Panc1 (cell line): ENCODE measurements at regions not wholly inside any gene's neighbourhood (a gene's known extent, or its start where the extent isn't known, plus 50 kb on each side); places are given as distances from the start of the nearest gene placed in this dataset.
"Not testable (repeated sequence)": the region's sequence is repeated elsewhere in the genome, so short reads cannot be mapped to it uniquely, and the experiment has no call there.

Source experiments
- ATAC-seq: fragments of 200-7000 bp; cut with Tn5 transposase; 2 replicates; pipeline ENCODE4 v1.9.1; 2020; ENCODE audit warnings: mild to moderate bottlenecking, moderate library complexity
- BruUV-seq: library from RNA; stranded (reverse); fragments of 400-500 nt; replicated peaks from 2 replicates; lab custom pipeline; 2021; lab: Mats Ljungman, UMichigan
- CTCF ChIA-PET: fragments of 300-600 bp; sonication (Branson Sonifier 250); formaldehyde crosslinking; loops from one replicate; lab custom pipeline; 2022; ENCODE audit warnings: antibody characterized with exemption; lab: Charles Lee
- POLR2A ChIA-PET: fragments of 300-600 bp; sonication (Branson Sonifier 250); formaldehyde crosslinking; loops from one replicate; lab custom pipeline; 2022; ENCODE audit warnings: antibody characterized with exemption; lab: Charles Lee
- DNase-seq: peaks from one replicate; pipeline ENCODE4 v3.0.0-alpha.2; 2010; ENCODE audit warnings: low read depth, low spot score
- H3K27ac ChIP-seq: 2 replicates; pipeline ENCODE4 v1.5.1; 2011; ENCODE audit warnings: mild to moderate bottlenecking, low read length, inconsistent platforms
- H3K27me3 ChIP-seq: fragments of 200-500 bp; sonication (Bioruptor generic); 2 replicates; pipeline ENCODE4 v1.6.0; 2014; ENCODE audit warnings: low read length, inconsistent platforms; ENCODE audit not compliant: control insufficient read depth, insufficient read depth
- H3K36me3 ChIP-seq: fragments of 200-500 bp; sonication (Bioruptor generic); 2 replicates; pipeline ENCODE4 v1.5.1; 2014; ENCODE audit warnings: inconsistent platforms, mild to moderate bottlenecking, low read length, moderate library complexity; ENCODE audit not compliant: control insufficient read depth, insufficient read depth
- H3K4me1 ChIP-seq: 2 replicates; pipeline ENCODE4 v1.5.1; 2011; ENCODE audit warnings: inconsistent platforms, mild to moderate bottlenecking, low read length, moderate library complexity; ENCODE audit not compliant: control insufficient read depth, insufficient read depth
- H3K4me3 ChIP-seq, 2 experiments: 2 replicates each; pipeline ENCODE4 v1.5.1; 2011 to 2012; ENCODE audit warnings: low read depth in 2 of 2, low read length in 2 of 2, mild to moderate bottlenecking in 2 of 2, inconsistent platforms in 1 of 2, moderate library complexity in 1 of 2
- H3K9me3 ChIP-seq: fragments of 200-500 bp; sonication (Bioruptor generic); 2 replicates; pipeline ENCODE4 v1.5.1; 2014; ENCODE audit warnings: low read depth, mild to moderate bottlenecking, inconsistent platforms, low read length, moderate library complexity; ENCODE audit not compliant: control insufficient read depth, insufficient read depth
- POLR2AphosphoS5 ChIP-seq: IDR thresholded peaks from 2 replicates; pipeline ENCODE4 v1.6.1; 2012; ENCODE audit warnings: mild to moderate bottlenecking, low read depth, low read length, moderate library complexity
- REST ChIP-seq, 2 experiments: IDR thresholded peaks; 2 replicates each; pipeline ENCODE4 v1.6.1; 2011 to 2012; ENCODE audit warnings: low read depth in 2 of 2, control low read depth in 1 of 2, low read length in 1 of 2, mild to moderate bottlenecking in 1 of 2, moderate library complexity in 1 of 2; ENCODE audit not compliant: insufficient read depth in 1 of 2
- SIN3A ChIP-seq: IDR thresholded peaks from 2 replicates; pipeline ENCODE4 v1.6.1; 2012; ENCODE audit warnings: low read depth, mild to moderate bottlenecking, low read length, moderate library complexity, borderline replicate concordance; ENCODE audit not compliant: insufficient read depth
- TCF7L2 ChIP-seq: IDR thresholded peaks from 2 replicates; pipeline ENCODE4 v1.6.1; 2011; ENCODE audit warnings: mild to moderate bottlenecking, low read depth, low read length, inconsistent platforms
- in situ Hi-C: cut with HindIII; loops from 2 replicates; pipeline ENCODE4 v1.10.0; 2016; ENCODE audit warnings: low sequenced_read_pairs, low pct_unique_long_range_greater_than_20kb
- intact Hi-C: fragments of 100-400 bp; cut with micrococcal nuclease; formaldehyde crosslinking; loops from one replicate; pipeline ENCODE4 v1.10.0; 2022; ENCODE audit not compliant: unreplicated experiment
- TF ChIP-seq, protein P1 (sequence below): fragments of 450-650 bp; IDR thresholded peaks from 2 replicates; pipeline ENCODE4 v1.5.1; 2017; ENCODE audit warnings: mild to moderate bottlenecking

DNA sequence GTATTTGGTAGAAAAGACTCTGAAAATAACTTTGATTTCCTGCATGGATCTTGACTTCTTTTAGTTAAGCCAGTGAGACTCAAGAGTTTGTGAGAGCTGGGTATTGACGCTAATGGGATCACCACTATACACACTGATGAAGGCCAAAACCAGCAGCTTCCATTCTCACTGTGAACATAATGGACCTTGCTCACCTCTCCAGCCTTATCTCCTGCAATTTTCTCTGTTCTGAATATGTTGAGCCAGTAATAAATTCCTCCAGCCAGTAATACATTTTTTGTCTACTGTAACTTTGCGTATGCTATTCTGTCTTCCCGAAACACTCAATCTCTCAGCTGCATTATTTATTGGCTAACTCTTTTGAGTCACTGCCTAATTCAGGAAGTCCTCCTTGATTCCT lies 111.6 kb upstream of the PPP2R5A start:
- ChIA-PET CTCF (no interaction called here), POLR2A (no interaction called here)
- DNase-seq (no peak), ATAC-seq (no peak)
- Histone ChIP-seq H3K9me3 (no peaks in the 10 kb centered on the region), H3K4me3 (no peak overlapping the region), H3K27ac (no peak overlapping the region), H3K36me3 (no peaks in the 10 kb centered on the region), H3K4me1 (no peaks in the 10 kb centered on the region), H3K27me3 (no peaks in the 10 kb centered on the region)
- intact Hi-C loops = no loop called here
- TF ChIP-seq REST (IDR thresholded peaks at IDR 0.05; ENCODE audit: insufficient read depth in 1 of 2, low read depth in 2 of 2, low read length in 1 of 2) = no peak
- TF ChIP-seq POLR2AphosphoS5 = no peak
- no peak for TF ChIP-seq SIN3A
- no peak for TF ChIP-seq TCF7L2
- TF ChIP-seq, protein P1, sequence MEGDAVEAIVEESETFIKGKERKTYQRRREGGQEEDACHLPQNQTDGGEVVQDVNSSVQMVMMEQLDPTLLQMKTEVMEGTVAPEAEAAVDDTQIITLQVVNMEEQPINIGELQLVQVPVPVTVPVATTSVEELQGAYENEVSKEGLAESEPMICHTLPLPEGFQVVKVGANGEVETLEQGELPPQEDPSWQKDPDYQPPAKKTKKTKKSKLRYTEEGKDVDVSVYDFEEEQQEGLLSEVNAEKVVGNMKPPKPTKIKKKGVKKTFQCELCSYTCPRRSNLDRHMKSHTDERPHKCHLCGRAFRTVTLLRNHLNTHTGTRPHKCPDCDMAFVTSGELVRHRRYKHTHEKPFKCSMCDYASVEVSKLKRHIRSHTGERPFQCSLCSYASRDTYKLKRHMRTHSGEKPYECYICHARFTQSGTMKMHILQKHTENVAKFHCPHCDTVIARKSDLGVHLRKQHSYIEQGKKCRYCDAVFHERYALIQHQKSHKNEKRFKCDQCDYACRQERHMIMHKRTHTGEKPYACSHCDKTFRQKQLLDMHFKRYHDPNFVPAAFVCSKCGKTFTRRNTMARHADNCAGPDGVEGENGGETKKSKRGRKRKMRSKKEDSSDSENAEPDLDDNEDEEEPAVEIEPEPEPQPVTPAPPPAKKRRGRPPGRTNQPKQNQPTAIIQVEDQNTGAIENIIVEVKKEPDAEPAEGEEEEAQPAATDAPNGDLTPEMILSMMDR = no peak
- no TSS peak for BruUV-seq
- in situ Hi-C loops = no loop called here

- H3K4me3 ChIP-seq, H3K27ac ChIP-seq, BruUV-seq, in situ Hi-C loops, intact Hi-C loops, CTCF ChIA-PET, DNase-seq, POLR2A ChIA-PET, ATAC-seq, H3K36me3 ChIP-seq, H3K9me3 ChIP-seq, H3K4me1 ChIP-seq, H3K27me3 ChIP-seq: not testable (repeated sequence)
Observed at GRCh38 chr1:212174295-212174694, 110.9 kb upstream of the PPP2R5A start.

DNA sequence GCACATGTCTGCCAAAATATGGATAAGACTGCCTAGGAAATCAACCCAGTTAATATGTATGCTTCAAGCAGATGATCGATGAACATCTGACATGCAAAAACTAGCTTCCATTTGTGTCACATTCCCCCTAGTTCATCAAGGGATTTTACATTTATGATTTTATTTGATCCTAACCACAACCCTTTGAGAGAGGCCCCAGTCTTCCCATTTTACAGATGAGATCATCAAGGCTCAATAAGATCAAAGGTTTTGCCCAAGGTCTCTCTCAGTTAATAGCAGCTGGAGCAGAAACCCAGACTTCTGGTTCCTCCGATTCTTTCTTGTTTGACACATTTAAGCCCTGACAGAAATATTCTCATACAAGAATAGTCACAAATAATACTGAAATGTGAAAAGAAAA lies 107.7 kb upstream of the PPP2R5A start:
- no peak overlapping the region for H3K27ac ChIP-seq
- TF ChIP-seq POLR2AphosphoS5 (no peak), REST (IDR thresholded peaks at IDR 0.05; ENCODE audit: insufficient read depth in 1 of 2, low read depth in 2 of 2, low read length in 1 of 2) (no peak), SIN3A (no peak), TCF7L2 (no peak)
- TF ChIP-seq, protein P1 = no peak
- no peaks in the 10 kb centered on the region for H3K4me1 ChIP-seq
- in situ Hi-C loops (no loop called here), intact Hi-C loops (no loop called here)
- POLR2A ChIA-PET = no interaction called here
- ATAC-seq (no peak), DNase-seq (no peak)
- no peaks in the 10 kb centered on the region for H3K9me3 ChIP-seq
- no TSS peak for BruUV-seq
- H3K4me3 ChIP-seq = no peak overlapping the region
- no peaks in the 10 kb centered on the region for H3K36me3 ChIP-seq
- H3K27me3 ChIP-seq = no peaks in the 10 kb centered on the region
- CTCF ChIA-PET = no interaction called here
